Vagina (tissue), 2 donors: ENCODE measurements at regions not wholly inside any gene's neighbourhood (a gene's known extent, or its start where the extent isn't known, plus 50 kb on each side); places are given as distances from the start of the nearest gene placed in this dataset.

Experiments used
- DNase-seq, 2 donors: peaks; one replicate each; pipeline ENCODE4 v3.0.0-alpha.2; 2017; ENCODE audit errors: extremely low spot score in 2 of 2
- H3K27ac ChIP-seq: fragments of 200-600 bp; sonication (generic); one replicate; pipeline ENCODE4 v1.5.1; 2019
- H3K27me3 ChIP-seq: fragments of 200-600 bp; sonication (generic); one replicate; pipeline ENCODE4 v1.5.1; 2019
- H3K36me3 ChIP-seq, 2 donors: fragments of 200-600 bp; sonication (generic); one replicate each; pipeline ENCODE4 v1.5.1; 2017 to 2019
- H3K4me1 ChIP-seq: fragments of 200-600 bp; sonication (generic); one replicate; pipeline ENCODE4 v1.5.1; 2019
- H3K4me3 ChIP-seq, 2 donors: fragments of 200-600 bp; sonication (generic); 1 replicate in 1 of 2; 2 replicates in 1 of 2; pipeline ENCODE4 v1.5.1; 2016 to 2019
- H3K9me3 ChIP-seq: fragments of 200-600 bp; sonication (generic); one replicate; pipeline ENCODE4 v1.5.1; 2019
- CTCF ChIP-seq, 3 experiments: fragments of 450-650 bp in 2 of 3; fragments of 200-600 bp in 1 of 3; sonication (generic) in 1 of 3; IDR thresholded peaks; one replicate each; pipeline ENCODE4 v1.5.1; 2017 to 2019; ENCODE audit warnings: antibody characterized with exemption in 3 of 3, mild to moderate bottlenecking in 2 of 3, moderate library complexity in 2 of 3
- POLR2A ChIP-seq, 2 donors: fragments of 450-650 bp; IDR thresholded peaks; one replicate each; pipeline ENCODE4 v1.6.1; 2017; ENCODE audit warnings: antibody characterized with exemption in 2 of 2, mild to moderate bottlenecking in 2 of 2, moderate library complexity in 2 of 2
- POLR2AphosphoS5 ChIP-seq, 2 donors: sonication (generic); formaldehyde crosslinking; IDR thresholded peaks; one replicate each; pipeline ENCODE4 v1.9.0; 2017; ENCODE audit warnings: antibody characterized with exemption in 2 of 2, mild to moderate bottlenecking in 2 of 2, low read depth in 1 of 2; ENCODE audit not compliant: insufficient read depth in 1 of 2
- intact Hi-C: fragments of 100-400 bp; cut with DNase I; formaldehyde crosslinking; loops from one replicate; pipeline ENCODE4 v1.15.1; 2023

GRCh38 chr13:62357887-62358645 lies 942.4 kb upstream of the PCDH20 start:
- intact Hi-C loops, result no loop called here

GRCh38 chr13:62356977-62357376 lies 941.3 kb upstream of the PCDH20 start:
- Histone ChIP-seq H3K36me3 (no peaks in the 10 kb centered on the region), H3K4me3 (no peak overlapping the region), H3K4me1 (no peaks in the 10 kb centered on the region), H3K9me3 (no peaks in the 10 kb centered on the region), H3K27me3 (no peaks in the 10 kb centered on the region), H3K27ac (no peak overlapping the region)
- DNase-seq, result no peak
- intact Hi-C loops, result no loop called here
- TF ChIP-seq CTCF (IDR thresholded peaks at IDR 0.05), result no peak
- no peak for TF ChIP-seq POLR2AphosphoS5 (IDR thresholded peaks at IDR 0.05; ENCODE audit: insufficient read depth in 1 of 2, low read depth in 1 of 2)
- TF ChIP-seq POLR2A (IDR thresholded peaks at IDR 0.05), result no peak

More at GRCh38 chr13:62357887-62358645, 942.4 kb upstream of the PCDH20 start:
- Histone ChIP-seq H3K4me1 (no peaks in the 10 kb centered on the region), H3K27ac (no peak overlapping the region), H3K4me3 (no peak overlapping the region), H3K9me3 (no peaks in the 10 kb centered on the region), H3K36me3 (no peaks in the 10 kb centered on the region), H3K27me3 (no peaks in the 10 kb centered on the region)
- no peak for DNase-seq
- no peak for TF ChIP-seq POLR2A (IDR thresholded peaks at IDR 0.05)
- no peak for TF ChIP-seq POLR2AphosphoS5 (IDR thresholded peaks at IDR 0.05; ENCODE audit: insufficient read depth in 1 of 2, low read depth in 1 of 2)
- no peak for TF ChIP-seq CTCF (IDR thresholded peaks at IDR 0.05)

- no peak overlapping the region for H3K27ac ChIP-seq
- H3K9me3 ChIP-seq, result no peaks in the 10 kb centered on the region
- H3K27me3 ChIP-seq, result no peaks in the 10 kb centered on the region
- no peaks in the 10 kb centered on the region for H3K4me1 ChIP-seq
- TF ChIP-seq POLR2A (IDR thresholded peaks at IDR 0.05) (no peak), POLR2AphosphoS5 (IDR thresholded peaks at IDR 0.05; ENCODE audit: insufficient read depth in 1 of 2, low read depth in 1 of 2) (no peak), CTCF (IDR thresholded peaks at IDR 0.05) (no peak)
- DNase-seq, result no peak
- no peak overlapping the region for H3K4me3 ChIP-seq
- intact Hi-C loops, result no loop called here
- no peaks in the 10 kb centered on the region for H3K36me3 ChIP-seq
These were observed 921.6 kb upstream of the PCDH20 start for GRCh38 chr13:62337109-62337880.

- H3K9me3 ChIP-seq, result no peaks in the 10 kb centered on the region
- H3K4me1 ChIP-seq, result no peaks in the 10 kb centered on the region
- no peak overlapping the region for H3K4me3 ChIP-seq
- H3K27me3 ChIP-seq, result no peaks in the 10 kb centered on the region
- TF ChIP-seq POLR2AphosphoS5 (IDR thresholded peaks at IDR 0.05; ENCODE audit: insufficient read depth in 1 of 2, low read depth in 1 of 2), result no peak
- TF ChIP-seq CTCF (IDR thresholded peaks at IDR 0.05), result no peak
- TF ChIP-seq POLR2A (IDR thresholded peaks at IDR 0.05), result no peak
- intact Hi-C loops, result no loop called here
- H3K27ac ChIP-seq, result no peak overlapping the region
- DNase-seq, result no peak
- no peaks in the 10 kb centered on the region for H3K36me3 ChIP-seq
These were observed 920.9 kb upstream of the PCDH20 start for GRCh38 chr13:62336507-62336906.

GRCh38 chr13:62333466-62333865 lies 917.8 kb upstream of the PCDH20 start:
- Histone ChIP-seq H3K27me3 (no peaks in the 10 kb centered on the region), H3K9me3 (no peaks in the 10 kb centered on the region), H3K4me1 (no peaks in the 10 kb centered on the region), H3K27ac (no peak overlapping the region), H3K4me3 (no peak overlapping the region), H3K36me3 (no peaks in the 10 kb centered on the region)
- intact Hi-C loops, result no loop called here
- no peak for DNase-seq
- TF ChIP-seq CTCF (IDR thresholded peaks at IDR 0.05) (no peak), POLR2AphosphoS5 (IDR thresholded peaks at IDR 0.05; ENCODE audit: insufficient read depth in 1 of 2, low read depth in 1 of 2) (no peak), POLR2A (IDR thresholded peaks at IDR 0.05) (no peak)
